Lower leg skin (tissue), 3 donors: ENCODE measurements at regions not wholly inside any gene's neighbourhood (a gene's known extent, or its start where the extent isn't known, plus 50 kb on each side); places are given as distances from the start of the nearest gene placed in this dataset.

Experiments
- POLR2A ChIP-seq, 2 donors: fragments of 450-650 bp; IDR thresholded peaks; one replicate each; pipeline ENCODE4 v1.6.1; 2016 to 2017; ENCODE audit warnings: antibody characterized with exemption in 2 of 2, mild to moderate bottlenecking in 1 of 2, moderate library complexity in 1 of 2
- TF ChIP-seq, protein P1 (sequence below), 3 donors: fragments of 450-650 bp; IDR thresholded peaks; one replicate each; pipeline ENCODE4 v1.5.1; 2016; ENCODE audit warnings: antibody characterized with exemption in 3 of 3, mild to moderate bottlenecking in 3 of 3, moderate library complexity in 2 of 3

DNA sequence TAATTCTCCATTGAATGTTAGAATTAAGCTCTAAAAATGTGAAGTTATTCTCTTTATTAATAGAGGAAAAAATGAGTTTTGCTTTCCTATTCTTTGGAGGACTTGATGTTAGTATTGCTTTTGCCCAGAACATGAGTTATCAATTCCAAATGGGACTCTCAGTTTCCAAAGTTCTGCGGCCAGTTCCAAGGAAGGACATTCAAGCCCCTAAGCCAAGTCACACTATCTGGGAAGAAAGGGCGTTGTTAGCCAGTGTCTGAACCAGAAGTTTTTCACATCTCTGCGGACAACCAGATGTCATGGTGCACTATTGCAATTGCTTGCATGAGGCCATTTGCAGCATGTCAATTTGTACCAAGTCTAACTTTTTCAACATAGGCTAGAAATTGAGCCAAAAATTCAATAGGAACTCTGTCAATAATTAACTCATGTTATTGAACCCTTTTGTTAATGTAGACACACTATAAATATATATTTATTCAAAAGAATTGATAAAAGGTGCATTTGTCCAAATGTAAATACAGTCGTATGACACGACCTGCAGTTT lies 183.3 kb upstream of the PIK3R1 start:
- TF ChIP-seq, protein P1, sequence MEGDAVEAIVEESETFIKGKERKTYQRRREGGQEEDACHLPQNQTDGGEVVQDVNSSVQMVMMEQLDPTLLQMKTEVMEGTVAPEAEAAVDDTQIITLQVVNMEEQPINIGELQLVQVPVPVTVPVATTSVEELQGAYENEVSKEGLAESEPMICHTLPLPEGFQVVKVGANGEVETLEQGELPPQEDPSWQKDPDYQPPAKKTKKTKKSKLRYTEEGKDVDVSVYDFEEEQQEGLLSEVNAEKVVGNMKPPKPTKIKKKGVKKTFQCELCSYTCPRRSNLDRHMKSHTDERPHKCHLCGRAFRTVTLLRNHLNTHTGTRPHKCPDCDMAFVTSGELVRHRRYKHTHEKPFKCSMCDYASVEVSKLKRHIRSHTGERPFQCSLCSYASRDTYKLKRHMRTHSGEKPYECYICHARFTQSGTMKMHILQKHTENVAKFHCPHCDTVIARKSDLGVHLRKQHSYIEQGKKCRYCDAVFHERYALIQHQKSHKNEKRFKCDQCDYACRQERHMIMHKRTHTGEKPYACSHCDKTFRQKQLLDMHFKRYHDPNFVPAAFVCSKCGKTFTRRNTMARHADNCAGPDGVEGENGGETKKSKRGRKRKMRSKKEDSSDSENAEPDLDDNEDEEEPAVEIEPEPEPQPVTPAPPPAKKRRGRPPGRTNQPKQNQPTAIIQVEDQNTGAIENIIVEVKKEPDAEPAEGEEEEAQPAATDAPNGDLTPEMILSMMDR (IDR thresholded peaks at IDR 0.05): no peak
- no peak for TF ChIP-seq POLR2A (IDR thresholded peaks at IDR 0.05)
